OCI-LY7 (cell line): ENCODE measurements at regions not wholly inside any gene's neighbourhood (a gene's known extent, or its start where the extent isn't known, plus 50 kb on each side); places are given as distances from the start of the nearest gene placed in this dataset.

Experiments used
- CTCF ChIP-seq: fragments of 200-600 bp; sonication (generic); conservative IDR thresholded peaks from 2 replicates; pipeline ENCODE4 v1.5.1; 2014; ENCODE audit warnings: mild to moderate bottlenecking, antibody characterized with exemption, low read length, moderate library complexity, mixed read lengths
- EZH2phosphoT487 ChIP-seq: fragments of 200-600 bp; sonication (generic); IDR thresholded peaks from 2 replicates; pipeline ENCODE4 v1.6.1; 2018; ENCODE audit warnings: low read depth, borderline replicate concordance, mild to moderate bottlenecking, mixed run types, antibody characterized with exemption, low read length, moderate library complexity, mixed read lengths

GRCh38 chr9:38281917-38282316 is 110.6 kb upstream of the ALDH1B1 start:
- TF ChIP-seq CTCF = no peak
- TF ChIP-seq EZH2phosphoT487 = no peak
